ENCODE measurements at regions not wholly inside any gene's neighbourhood (a gene's known extent, or its start where the extent isn't known, plus 50 kb on each side); places are given as distances from the start of the nearest gene placed in this dataset.

GRCh38 chr9:13529321-13530104 is 250.0 kb upstream of the MPDZ start:
- DNase-seq: no peak

GRCh38 chr9:13524245-13524644 is 244.8 kb upstream of the MPDZ start:
- no peak for DNase-seq

- no peak for DNase-seq
Observed at GRCh38 chr9:13520069-13520468, 240.6 kb upstream of the MPDZ start.

GRCh38 chr9:13513716-13514444 is 234.4 kb upstream of the MPDZ start:
- no peak for DNase-seq

- DNase-seq: no peak
Observed at GRCh38 chr9:13513286-13513685, 233.8 kb upstream of the MPDZ start.

GRCh38 chr9:13508681-13509080 is 229.2 kb upstream of the MPDZ start:
- no peak for DNase-seq

- no peak for DNase-seq
Observed at GRCh38 chr9:13508086-13508485, 228.6 kb upstream of the MPDZ start.

GRCh38 chr9:13505797-13506196 is 226.3 kb upstream of the MPDZ start:
- no peak for DNase-seq

- no peak for DNase-seq
Observed at GRCh38 chr9:13503599-13503998, 224.1 kb upstream of the MPDZ start.

GRCh38 chr9:13502484-13502883 is 223.0 kb upstream of the MPDZ start:
- DNase-seq: no peak

GRCh38 chr9:13501018-13501417 is 221.5 kb upstream of the MPDZ start:
- DNase-seq: no peak

- no peak for DNase-seq
Observed at GRCh38 chr9:13500034-13500433, 220.5 kb upstream of the MPDZ start.

GRCh38 chr9:13493697-13494096 is 214.2 kb upstream of the MPDZ start:
- no peak for DNase-seq

GRCh38 chr9:13491493-13492424 is 212.3 kb upstream of the MPDZ start:
- DNase-seq: no peak

- DNase-seq: no peak
Observed at GRCh38 chr9:13491138-13491492, 211.6 kb upstream of the MPDZ start.

GRCh38 chr9:13487936-13488335 is 208.4 kb upstream of the MPDZ start:
- DNase-seq: no peak

GRCh38 chr9:13487498-13487897 is 208.0 kb upstream of the MPDZ start:
- DNase-seq: no peak

GRCh38 chr9:13487071-13487470 is 207.6 kb upstream of the MPDZ start:
- no peak for DNase-seq

- DNase-seq: no peak
Observed at GRCh38 chr9:13485068-13485596, 205.6 kb upstream of the MPDZ start.

GRCh38 chr9:13484186-13484585 is 204.7 kb upstream of the MPDZ start:
- no peak for DNase-seq

- DNase-seq: no peak
Observed at GRCh38 chr9:13481274-13481673, 201.8 kb upstream of the MPDZ start.

- DNase-seq: no peak
Observed at GRCh38 chr9:13480693-13481092, 201.2 kb upstream of the MPDZ start.

GRCh38 chr9:13479096-13479495 is 199.6 kb upstream of the MPDZ start:
- no peak for DNase-seq

All from inflammatory macrophage treated with lipopolysaccharide for 4 hours (primary cell).